ENCODE measurements at regions not wholly inside any gene's neighbourhood (a gene's known extent, or its start where the extent isn't known, plus 50 kb on each side); places are given as distances from the start of the nearest gene placed in this dataset.
"Not testable (repeated sequence)": the region's sequence is repeated elsewhere in the genome, so short reads cannot be mapped to it uniquely, and the experiment has no call there.

- not testable (repeated sequence) for DNase-seq
Observed at GRCh38 chr10:35958609-35959008, 316.5 kb upstream of the FZD8 start.

GRCh38 chr10:35950701-35951100 is 308.6 kb upstream of the FZD8 start:
- no peak for DNase-seq

- DNase-seq = no peak
Observed at GRCh38 chr10:35950226-35950625, 308.1 kb upstream of the FZD8 start.

- no peak for DNase-seq
Observed at GRCh38 chr10:35949811-35950211, 307.7 kb upstream of the FZD8 start.

- DNase-seq = no peak
Observed at GRCh38 chr10:35946556-35946955, 304.5 kb upstream of the FZD8 start.

GRCh38 chr10:35942057-35942456 is 300.0 kb upstream of the FZD8 start:
- DNase-seq = no peak

- no peak for DNase-seq
Observed at GRCh38 chr10:35940141-35941041, 298.3 kb upstream of the FZD8 start.

GRCh38 chr10:35938160-35938559 is 296.1 kb upstream of the FZD8 start:
- DNase-seq = no peak

GRCh38 chr10:35937546-35937945 is 295.4 kb upstream of the FZD8 start:
- no peak for DNase-seq

- DNase-seq = no peak
Observed at GRCh38 chr10:35934642-35934995, 292.5 kb upstream of the FZD8 start.

GRCh38 chr10:35933940-35934641 is 292.0 kb upstream of the FZD8 start:
- DNase-seq = no peak

- DNase-seq = no peak
Observed at GRCh38 chr10:35933491-35933890, 291.4 kb upstream of the FZD8 start.

GRCh38 chr10:35929962-35930361 is 287.9 kb upstream of the FZD8 start:
- not testable (repeated sequence) for DNase-seq

GRCh38 chr10:35928748-35929147 is 286.7 kb upstream of the FZD8 start:
- DNase-seq = no peak

GRCh38 chr10:35927990-35928488 is 285.9 kb upstream of the FZD8 start:
- no peak for DNase-seq

- DNase-seq = no peak
Observed at GRCh38 chr10:35927341-35927740, 285.2 kb upstream of the FZD8 start.

GRCh38 chr10:35926846-35927245 is 284.8 kb upstream of the FZD8 start:
- no peak for DNase-seq

GRCh38 chr10:35925493-35925892 is 283.4 kb upstream of the FZD8 start:
- no peak for DNase-seq

- no peak for DNase-seq
Observed at GRCh38 chr10:35924759-35925158, 282.7 kb upstream of the FZD8 start.

GRCh38 chr10:35922876-35923600 is 280.9 kb upstream of the FZD8 start:
- DNase-seq = no peak

GRCh38 chr10:35921866-35922350 is 279.8 kb upstream of the FZD8 start:
- DNase-seq = no peak

- no peak for DNase-seq
Observed at GRCh38 chr10:35916791-35917190, 274.7 kb upstream of the FZD8 start.

GRCh38 chr10:35913628-35914027 is 271.5 kb upstream of the FZD8 start:
- DNase-seq = no peak

All from RPMI8226 (cell line).